SJCRH30 (cell line): ENCODE measurements at regions not wholly inside any gene's neighbourhood (a gene's known extent, or its start where the extent isn't known, plus 50 kb on each side); places are given as distances from the start of the nearest gene placed in this dataset.

Experiments used
- DNase-seq, 2 experiments: peaks; one replicate each; pipeline ENCODE4 v3.0.0-alpha.2; 2015 to 2020
- H3K27ac ChIP-seq: fragments of 250-450 bp; sonication (Bioruptor Pico); 2 replicates; pipeline ENCODE4 v1.5.1; 2020; ENCODE audit warnings: mild to moderate bottlenecking, moderate library complexity
- H3K27me3 ChIP-seq: fragments of 250-450 bp; sonication (Bioruptor Pico); 2 replicates; pipeline ENCODE4 v1.5.1; 2020; ENCODE audit warnings: mild to moderate bottlenecking, moderate library complexity
- H3K36me3 ChIP-seq: fragments of 250-450 bp; sonication (Bioruptor Pico); 2 replicates; pipeline ENCODE4 v1.5.1; 2020; ENCODE audit warnings: mild to moderate bottlenecking, moderate library complexity
- H3K4me1 ChIP-seq: fragments of 250-450 bp; sonication (Bioruptor Pico); 2 replicates; pipeline ENCODE4 v1.5.1; 2020; ENCODE audit warnings: mild to moderate bottlenecking, moderate library complexity
- H3K4me3 ChIP-seq: fragments of 250-450 bp; sonication (Bioruptor Pico); 2 replicates; pipeline ENCODE4 v1.5.1; 2020; ENCODE audit warnings: mild to moderate bottlenecking, moderate library complexity
- H3K9me3 ChIP-seq: fragments of 250-450 bp; sonication (Bioruptor Pico); replicated peaks from 2 replicates; pipeline ENCODE4 v1.5.1; 2020; ENCODE audit warnings: mild to moderate bottlenecking, moderate library complexity

- DNase-seq, result no peak
- H3K9me3 ChIP-seq, result no peaks in the 10 kb centered on the region
- no peaks in the 10 kb centered on the region for H3K27me3 ChIP-seq
- no peak overlapping the region for H3K27ac ChIP-seq
- no peak overlapping the region for H3K4me3 ChIP-seq
- H3K4me1 ChIP-seq, result no peaks in the 10 kb centered on the region
- H3K36me3 ChIP-seq, result no peaks in the 10 kb centered on the region
Measured at GRCh38 chr7:52843436-52843835, 192.0 kb upstream of the POM121L12 start.

GRCh38 chr7:52842202-52842900 lies 193.1 kb upstream of the POM121L12 start:
- Histone ChIP-seq H3K36me3 (no peaks in the 10 kb centered on the region), H3K27me3 (no peaks in the 10 kb centered on the region), H3K4me1 (no peaks in the 10 kb centered on the region), H3K27ac (no peak overlapping the region), H3K4me3 (no peak overlapping the region), H3K9me3 (no peaks in the 10 kb centered on the region)
- DNase-seq, result no peak

GRCh38 chr7:52838981-52839411 lies 196.4 kb upstream of the POM121L12 start:
- H3K9me3 ChIP-seq, result no peaks in the 10 kb centered on the region
- no peak overlapping the region for H3K27ac ChIP-seq
- H3K4me1 ChIP-seq, result no peaks in the 10 kb centered on the region
- H3K36me3 ChIP-seq, result no peaks in the 10 kb centered on the region
- no peak for DNase-seq
- H3K27me3 ChIP-seq, result no peaks in the 10 kb centered on the region
- H3K4me3 ChIP-seq, result no peak overlapping the region

GRCh38 chr7:52831321-52831720 lies 204.1 kb upstream of the POM121L12 start:
- Histone ChIP-seq H3K27ac (no peak overlapping the region), H3K36me3 (no peaks in the 10 kb centered on the region), H3K27me3 (no peaks in the 10 kb centered on the region), H3K4me3 (no peak overlapping the region), H3K9me3 (no peaks in the 10 kb centered on the region), H3K4me1 (no peaks in the 10 kb centered on the region)
- no peak for DNase-seq

GRCh38 chr7:52830801-52831200 lies 204.6 kb upstream of the POM121L12 start:
- Histone ChIP-seq H3K9me3 (no peaks in the 10 kb centered on the region), H3K36me3 (no peaks in the 10 kb centered on the region), H3K4me3 (no peak overlapping the region), H3K27ac (no peak overlapping the region), H3K27me3 (no peaks in the 10 kb centered on the region), H3K4me1 (no peaks in the 10 kb centered on the region)
- no peak for DNase-seq

GRCh38 chr7:52826515-52827265 lies 208.7 kb upstream of the POM121L12 start:
- Histone ChIP-seq H3K27me3 (no peaks in the 10 kb centered on the region), H3K4me1 (no peaks in the 10 kb centered on the region)

GRCh38 chr7:52825611-52826010 lies 209.8 kb upstream of the POM121L12 start:
- Histone ChIP-seq H3K36me3 (no peaks in the 10 kb centered on the region), H3K4me3 (no peak overlapping the region), H3K9me3 (no peaks in the 10 kb centered on the region), H3K27ac (no peak overlapping the region), H3K4me1 (no peaks in the 10 kb centered on the region), H3K27me3 (no peaks in the 10 kb centered on the region)
- DNase-seq, result no peak

More at GRCh38 chr7:52826515-52827265, 208.7 kb upstream of the POM121L12 start:
- Histone ChIP-seq H3K36me3 (no peaks in the 10 kb centered on the region), H3K27ac (no peak overlapping the region), H3K9me3 (no peaks in the 10 kb centered on the region), H3K4me3 (no peak overlapping the region)
- DNase-seq, result no peak

GRCh38 chr7:52811537-52811936 lies 223.9 kb upstream of the POM121L12 start:
- Histone ChIP-seq H3K9me3 (no peaks in the 10 kb centered on the region), H3K4me1 (no peaks in the 10 kb centered on the region), H3K4me3 (no peak overlapping the region), H3K27ac (no peak overlapping the region), H3K27me3 (no peaks in the 10 kb centered on the region; the same call in 1 of the 2 replicates), H3K36me3 (no peaks in the 10 kb centered on the region)
- DNase-seq, result no peak

- Histone ChIP-seq H3K9me3 (no peaks in the 10 kb centered on the region), H3K36me3 (no peaks in the 10 kb centered on the region)
Measured at GRCh38 chr7:52799817-52800216, 235.6 kb upstream of the POM121L12 start.

GRCh38 chr7:52797801-52798200 lies 237.6 kb upstream of the POM121L12 start:
- no peaks in the 10 kb centered on the region for H3K36me3 ChIP-seq
- H3K4me3 ChIP-seq, result no peak overlapping the region
- H3K4me1 ChIP-seq, result no peaks in the 10 kb centered on the region; the same call in 1 of the 2 replicates
- no peaks in the 10 kb centered on the region for H3K9me3 ChIP-seq
- no peak overlapping the region for H3K27ac ChIP-seq
- H3K27me3 ChIP-seq, result 0 out of 2 replicates have a peak, but pooled peaks cover 7% of the 10 kb centered on the region
- no peak for DNase-seq

More at GRCh38 chr7:52799817-52800216, 235.6 kb upstream of the POM121L12 start:
- Histone ChIP-seq H3K4me1 (no peaks in the 10 kb centered on the region), H3K27ac (no peak overlapping the region), H3K4me3 (no peak overlapping the region), H3K27me3 (peaks cover 3% of the 10 kb centered on the region; the same call in 1 of the 2 replicates)
- no peak for DNase-seq

- 0 out of 2 replicates have a peak, but pooled peaks cover 7% of the 10 kb centered on the region for H3K27me3 ChIP-seq
- DNase-seq, result no peak
- no peaks in the 10 kb centered on the region for H3K36me3 ChIP-seq
- H3K27ac ChIP-seq, result no peak overlapping the region
- no peak overlapping the region for H3K4me3 ChIP-seq
- no peaks in the 10 kb centered on the region; the same call in 1 of the 2 replicates for H3K4me1 ChIP-seq
- no peaks in the 10 kb centered on the region for H3K9me3 ChIP-seq
Measured at GRCh38 chr7:52794621-52795020, 240.8 kb upstream of the POM121L12 start.

GRCh38 chr7:52791176-52791700 lies 244.2 kb upstream of the POM121L12 start:
- 0 out of 2 replicates have a peak, but pooled peaks cover 7% of the 10 kb centered on the region for H3K27me3 ChIP-seq
- no peak overlapping the region for H3K4me3 ChIP-seq
- H3K36me3 ChIP-seq, result no peaks in the 10 kb centered on the region
- no peaks in the 10 kb centered on the region for H3K9me3 ChIP-seq
- no peak for DNase-seq
- H3K4me1 ChIP-seq, result no peaks in the 10 kb centered on the region; the same call in 1 of the 2 replicates
- no peak overlapping the region for H3K27ac ChIP-seq

- H3K9me3 ChIP-seq, result no peaks in the 10 kb centered on the region
- no peaks in the 10 kb centered on the region for H3K4me1 ChIP-seq
- no peak overlapping the region for H3K4me3 ChIP-seq
- H3K36me3 ChIP-seq, result no peaks in the 10 kb centered on the region
- H3K27ac ChIP-seq, result no peak overlapping the region
- DNase-seq, result no peak
- H3K27me3 ChIP-seq, result no peaks in the 10 kb centered on the region
Measured at GRCh38 chr7:52786174-52786573, 249.3 kb upstream of the POM121L12 start.

- Histone ChIP-seq H3K27ac (no peak overlapping the region), H3K4me3 (no peak overlapping the region), H3K9me3 (no peaks in the 10 kb centered on the region), H3K4me1 (no peaks in the 10 kb centered on the region), H3K36me3 (no peaks in the 10 kb centered on the region), H3K27me3 (no peaks in the 10 kb centered on the region)
- DNase-seq, result no peak
Measured at GRCh38 chr7:52782348-52782747, 253.1 kb upstream of the POM121L12 start.

- Histone ChIP-seq H3K9me3 (no peaks in the 10 kb centered on the region), H3K27ac (no peak overlapping the region), H3K36me3 (no peaks in the 10 kb centered on the region), H3K4me1 (no peaks in the 10 kb centered on the region), H3K4me3 (no peak overlapping the region), H3K27me3 (no peaks in the 10 kb centered on the region)
- DNase-seq, result no peak
Measured at GRCh38 chr7:52781250-52781649, 254.2 kb upstream of the POM121L12 start.
